ENCODE measurements at regions not wholly inside any gene's neighbourhood (a gene's known extent, or its start where the extent isn't known, plus 50 kb on each side); places are given as distances from the start of the nearest gene placed in this dataset.

GRCh38 chr2:2410987-2411386, 79.9 kb upstream of the MYT1L start:
- H3K36me3 ChIP-seq (ENCODE audit: insufficient read depth, low read length): no peaks in the 10 kb centered on the region
- H3K27ac ChIP-seq (ENCODE audit: low read depth in 1 of 2, low read length in 2 of 2): no peak overlapping the region
- no peaks in the 10 kb centered on the region for H3K27me3 Mint-ChIP-seq
- intact Hi-C loops (cut with DNase I, micrococcal nuclease): no loop called here
- CTCF ChIA-PET: no interaction called here
- ATAC-seq (ENCODE audit: poor library complexity): no peak
- no peaks in the 10 kb centered on the region for H3K27me3 ChIP-seq (ENCODE audit: control insufficient read depth in 1 of 2, insufficient read depth in 2 of 2, low read length in 2 of 2)
- POLR2A ChIA-PET: no interaction called here
- H3K4me3 ChIP-seq (ENCODE audit: low read length): no peak overlapping the region
- no peaks in the 10 kb centered on the region for H3K36me3 Mint-ChIP-seq (ENCODE audit: low read depth)
- H3K9me3 ChIP-seq (ENCODE audit: control insufficient read depth in 1 of 2, insufficient read depth in 1 of 2, low read length in 2 of 2): no peaks in the 10 kb centered on the region
- no peak for DNase-seq
- H3K4me1 ChIP-seq (ENCODE audit: insufficient read depth, low read length): no peaks in the 10 kb centered on the region
- no peak overlapping the region for H3K27ac Mint-ChIP-seq
- H3K4me1 Mint-ChIP-seq (ENCODE audit: low read depth): no peaks in the 10 kb centered on the region
- no peak for TF ChIP-seq CTCF (IDR thresholded peaks at IDR 0.05)
- H3K9me3 Mint-ChIP-seq: no peaks in the 10 kb centered on the region
- no peak overlapping the region for H3K4me3 Mint-ChIP-seq

GRCh38 chr2:2409481-2409880, 78.4 kb upstream of the MYT1L start:
- no peak overlapping the region for H3K4me3 ChIP-seq (ENCODE audit: low read length)
- Mint-ChIP-seq H3K27ac (no peak overlapping the region), H3K27me3 (no peaks in the 10 kb centered on the region), H3K9me3 (no peaks in the 10 kb centered on the region), H3K4me1 (ENCODE audit: low read depth) (no peaks in the 10 kb centered on the region), H3K36me3 (ENCODE audit: low read depth) (no peaks in the 10 kb centered on the region), H3K4me3 (no peak overlapping the region)
- intact Hi-C loops (cut with DNase I, micrococcal nuclease): no loop called here
- CTCF ChIA-PET: no interaction called here
- ATAC-seq (ENCODE audit: poor library complexity) (no peak), DNase-seq (no peak)
- H3K27me3 ChIP-seq (ENCODE audit: control insufficient read depth in 1 of 2, insufficient read depth in 2 of 2, low read length in 2 of 2): no peaks in the 10 kb centered on the region
- no peaks in the 10 kb centered on the region for H3K4me1 ChIP-seq (ENCODE audit: insufficient read depth, low read length)
- no peak for TF ChIP-seq CTCF (IDR thresholded peaks at IDR 0.05)
- no peak overlapping the region for H3K27ac ChIP-seq (ENCODE audit: low read depth in 1 of 2, low read length in 2 of 2)
- POLR2A ChIA-PET: no interaction called here
- H3K9me3 ChIP-seq (ENCODE audit: control insufficient read depth in 1 of 2, insufficient read depth in 1 of 2, low read length in 2 of 2): no peaks in the 10 kb centered on the region
- no peaks in the 10 kb centered on the region for H3K36me3 ChIP-seq (ENCODE audit: insufficient read depth, low read length)

GRCh38 chr2:2405780-2406179, 74.7 kb upstream of the MYT1L start:
- no peak overlapping the region for H3K4me3 ChIP-seq (ENCODE audit: low read length)
- no peaks in the 10 kb centered on the region for H3K36me3 ChIP-seq (ENCODE audit: insufficient read depth, low read length)
- Mint-ChIP-seq H3K27ac (no peak overlapping the region), H3K27me3 (no peaks in the 10 kb centered on the region), H3K36me3 (ENCODE audit: low read depth) (no peaks in the 10 kb centered on the region), H3K9me3 (no peaks in the 10 kb centered on the region), H3K4me3 (no peak overlapping the region), H3K4me1 (ENCODE audit: low read depth) (no peaks in the 10 kb centered on the region)
- H3K4me1 ChIP-seq (ENCODE audit: insufficient read depth, low read length): no peaks in the 10 kb centered on the region
- no peak for TF ChIP-seq CTCF (IDR thresholded peaks at IDR 0.05)
- peaks cover 0 to 7% of the 10 kb centered on the region in 2 experiments for H3K9me3 ChIP-seq (ENCODE audit: control insufficient read depth in 1 of 2, insufficient read depth in 1 of 2, low read length in 2 of 2)
- ChIA-PET POLR2A (no interaction called here), CTCF (no interaction called here)
- intact Hi-C loops (cut with DNase I, micrococcal nuclease): no loop called here
- no peak overlapping the region for H3K27ac ChIP-seq (ENCODE audit: low read depth in 1 of 2, low read length in 2 of 2)
- H3K27me3 ChIP-seq (ENCODE audit: control insufficient read depth in 1 of 2, insufficient read depth in 2 of 2, low read length in 2 of 2): no peaks in the 10 kb centered on the region
- DNase-seq: no peak
- ATAC-seq (ENCODE audit: poor library complexity): no peak

Measured in CD4-positive, alpha-beta T cell (primary cell).